CD8-positive, alpha-beta memory T cell (primary cell): ENCODE measurements at regions not wholly inside any gene's neighbourhood (a gene's known extent, or its start where the extent isn't known, plus 50 kb on each side); places are given as distances from the start of the nearest gene placed in this dataset.

Experiments
- CTCF ChIA-PET: fragments of 350-600 bp; sonication (Branson Sonifier 250); formaldehyde crosslinking; loops from one replicate; lab custom pipeline; 2021; ENCODE audit warnings: antibody characterized with exemption; lab: Charles Lee
- POLR2A ChIA-PET: fragments of 350-600 bp; sonication (Branson Sonifier 250); formaldehyde crosslinking; loops from one replicate; lab custom pipeline; 2021; ENCODE audit warnings: antibody characterized with exemption; lab: Charles Lee
- DNase-seq, 5 donors: peaks; one replicate each; pipeline versions ENCODE4 v3.0.0 to v3.0.0-alpha.2; 2020 to 2022; ENCODE audit warnings: mixed read lengths in 1 of 5
- H3K27ac ChIP-seq: one replicate; pipeline ENCODE4 v1.7.0; 2013; ENCODE audit warnings: low read depth, mild to moderate bottlenecking, low read length, moderate library complexity
- H3K27me3 ChIP-seq: 2 replicates; pipeline ENCODE4 v1.7.0; 2013; ENCODE audit warnings: low read length, mild to moderate bottlenecking; ENCODE audit not compliant: insufficient read depth, poor library complexity, severe bottlenecking
- H3K36me3 ChIP-seq: 2 replicates; pipeline ENCODE4 v1.7.0; 2013; ENCODE audit warnings: mild to moderate bottlenecking, low read length, moderate library complexity; ENCODE audit not compliant: insufficient read depth
- H3K4me1 ChIP-seq: 2 replicates; pipeline ENCODE4 v1.7.0; 2013; ENCODE audit warnings: mild to moderate bottlenecking, low read length, moderate library complexity; ENCODE audit not compliant: insufficient read depth
- H3K4me3 ChIP-seq: 2 replicates; pipeline ENCODE4 v1.7.0; 2013; ENCODE audit warnings: mild to moderate bottlenecking, low read length
- H3K9me3 ChIP-seq: 2 replicates; pipeline ENCODE4 v1.7.0; 2013; ENCODE audit warnings: mild to moderate bottlenecking, low read length
- H3K27ac Mint-ChIP-seq, 8 donors: one replicate each; pipeline ENCODE4 v1.8.0; 2020 to 2021; ENCODE audit warnings: mixed read lengths in 8 of 8, mild to moderate bottlenecking in 6 of 8, inconsistent platforms in 3 of 8, moderate library complexity in 3 of 8
- H3K27me3 Mint-ChIP-seq, 2 donors: one replicate each; pipeline ENCODE4 v1.8.0; 2020 to 2021; ENCODE audit warnings: mixed read lengths in 2 of 2, mild to moderate bottlenecking in 1 of 2, moderate library complexity in 1 of 2
- H3K36me3 Mint-ChIP-seq, 3 donors: one replicate each; pipeline ENCODE4 v1.8.0; 2020 to 2021; ENCODE audit warnings: mixed read lengths in 3 of 3, inconsistent platforms in 1 of 3, mild to moderate bottlenecking in 1 of 3
- H3K4me1 Mint-ChIP-seq, 3 donors: one replicate each; pipeline ENCODE4 v1.8.0; 2020 to 2021; ENCODE audit warnings: mixed read lengths in 3 of 3, inconsistent platforms in 1 of 3, mild to moderate bottlenecking in 1 of 3
- H3K4me3 Mint-ChIP-seq, 7 donors: one replicate each; pipeline ENCODE4 v1.8.0; 2020 to 2021; ENCODE audit warnings: mixed read lengths in 7 of 7, mild to moderate bottlenecking in 6 of 7, moderate library complexity in 4 of 7, inconsistent platforms in 2 of 7
- H3K9me3 Mint-ChIP-seq, 5 donors: one replicate each; pipeline ENCODE4 v1.8.0; 2020 to 2022; ENCODE audit warnings: mixed read lengths in 5 of 5, mild to moderate bottlenecking in 3 of 5, moderate library complexity in 2 of 5, inconsistent platforms in 1 of 5

- Histone ChIP-seq H3K4me1 (peaks cover 50% of the 10 kb centered on the region), H3K4me3 (no peak overlapping the region), H3K27ac (no peak overlapping the region), H3K27me3 (no peaks in the 10 kb centered on the region), H3K36me3 (no peaks in the 10 kb centered on the region), H3K9me3 (no peaks in the 10 kb centered on the region)
- no peaks in the 10 kb centered on the region for H3K27me3 Mint-ChIP-seq
- H3K27ac Mint-ChIP-seq = peak overlapping the region in 3 of 8 donors; percentile 20 to 73 (median 70)
- CTCF ChIA-PET = no interaction called here
- peaks cover 43 to 61% (median 47%) of the 10 kb centered on the region in 3 donors for H3K4me1 Mint-ChIP-seq
- POLR2A ChIA-PET = no interaction called here
- H3K9me3 Mint-ChIP-seq = no peaks in the 10 kb centered on the region
- no peak overlapping the region for H3K4me3 Mint-ChIP-seq
- H3K36me3 Mint-ChIP-seq = no peaks in the 10 kb centered on the region
- DNase-seq = no peak
Measured at GRCh38 chr2:30331869-30332268, 100.5 kb downstream of the LBH start.

GRCh38 chr2:30332791-30333453 lies 101.6 kb downstream of the LBH start:
- Histone ChIP-seq H3K4me1 (peaks cover 60% of the 10 kb centered on the region), H3K4me3 (no peak overlapping the region), H3K27me3 (no peaks in the 10 kb centered on the region), H3K9me3 (no peaks in the 10 kb centered on the region), H3K36me3 (no peaks in the 10 kb centered on the region), H3K27ac (no peak overlapping the region)
- no peaks in the 10 kb centered on the region for H3K36me3 Mint-ChIP-seq
- CTCF ChIA-PET = interaction anchor here (1.0 to 3.9 kb wide), 7 partner anchors 11 to 373 kb away, joined by 4 to 13 read pairs (median 8); partner anchors contain the start of gene LBH
- no peaks in the 10 kb centered on the region for H3K27me3 Mint-ChIP-seq
- H3K27ac Mint-ChIP-seq = peak overlapping the region; percentile 92 to 99 (median 97)
- peaks cover 53 to 71% (median 57%) of the 10 kb centered on the region in 3 donors for H3K4me1 Mint-ChIP-seq
- peak overlapping the region in 5 of 7 donors; percentile 9 to 68 (median 32) for H3K4me3 Mint-ChIP-seq
- DNase-seq = peak in 1 of 5 donors; percentile 17
- POLR2A ChIA-PET = interaction anchor here (5.1 kb wide), 1 partner anchor 101 kb away, joined by 40 read pairs; the partner anchor contains the start of gene LBH
- H3K9me3 Mint-ChIP-seq = no peaks in the 10 kb centered on the region

- Histone ChIP-seq H3K4me3 (peak overlapping the region; percentile 25), H3K27me3 (no peaks in the 10 kb centered on the region), H3K9me3 (no peaks in the 10 kb centered on the region), H3K27ac (no peak overlapping the region), H3K4me1 (peaks cover 71% of the 10 kb centered on the region), H3K36me3 (no peaks in the 10 kb centered on the region)
- peaks cover 66 to 84% (median 75%) of the 10 kb centered on the region in 3 donors for H3K4me1 Mint-ChIP-seq
- H3K9me3 Mint-ChIP-seq = peaks cover 0 to 2% (median 0%) of the 10 kb centered on the region in 5 donors
- peak in 1 of 5 donors; percentile 25 for DNase-seq
- no peaks in the 10 kb centered on the region for H3K27me3 Mint-ChIP-seq
- ChIA-PET CTCF (interaction anchor here (0.7 to 4.3 kb wide), 27 partner anchors 10 to 376 kb away, joined by 3 to 21 read pairs (median 5); partner anchors contain the start of gene LBH), POLR2A (interaction anchor here (0.8 to 5.1 kb wide), 4 partner anchors 69 to 112 kb away, joined by 3 to 40 read pairs (median 4); partner anchors contain the start of genes LBH and LCLAT1)
- peak overlapping the region; percentile 17 to 91 (median 84) for H3K4me3 Mint-ChIP-seq
- H3K27ac Mint-ChIP-seq = peak overlapping the region; percentile 92 to 99 (median 97)
- H3K36me3 Mint-ChIP-seq = peaks cover 0 to 2% (median 0%) of the 10 kb centered on the region in 3 donors
Measured at GRCh38 chr2:30334762-30335363, 103.5 kb downstream of the LBH start.

GRCh38 chr2:30336084-30336483 lies 104.8 kb downstream of the LBH start:
- no peak for DNase-seq
- Mint-ChIP-seq H3K9me3 (peaks cover 0 to 2% (median 0%) of the 10 kb centered on the region in 5 donors), H3K36me3 (peaks cover 0 to 2% (median 0%) of the 10 kb centered on the region in 3 donors), H3K27me3 (no peaks in the 10 kb centered on the region), H3K4me1 (peaks cover 66 to 79% (median 76%) of the 10 kb centered on the region in 3 donors), H3K4me3 (peak overlapping the region; percentile 44 to 91 (median 85)), H3K27ac (peak overlapping the region; percentile 92 to 100 (median 97))
- Histone ChIP-seq H3K27ac (peak overlapping the region; percentile 55), H3K4me1 (peaks cover 71% of the 10 kb centered on the region), H3K27me3 (no peaks in the 10 kb centered on the region), H3K4me3 (peak overlapping the region; percentile 40), H3K9me3 (no peaks in the 10 kb centered on the region), H3K36me3 (no peaks in the 10 kb centered on the region)
- ChIA-PET CTCF (interaction anchor here (0.8 to 4.3 kb wide), 9 partner anchors 9 to 375 kb away, joined by 3 to 21 read pairs (median 4); no protein-coding TSS in a partner anchor), POLR2A (interaction anchor here (5.1 kb wide), 1 partner anchor 104 kb away, joined by 40 read pairs; the partner anchor contains the start of gene LBH)

DNA sequence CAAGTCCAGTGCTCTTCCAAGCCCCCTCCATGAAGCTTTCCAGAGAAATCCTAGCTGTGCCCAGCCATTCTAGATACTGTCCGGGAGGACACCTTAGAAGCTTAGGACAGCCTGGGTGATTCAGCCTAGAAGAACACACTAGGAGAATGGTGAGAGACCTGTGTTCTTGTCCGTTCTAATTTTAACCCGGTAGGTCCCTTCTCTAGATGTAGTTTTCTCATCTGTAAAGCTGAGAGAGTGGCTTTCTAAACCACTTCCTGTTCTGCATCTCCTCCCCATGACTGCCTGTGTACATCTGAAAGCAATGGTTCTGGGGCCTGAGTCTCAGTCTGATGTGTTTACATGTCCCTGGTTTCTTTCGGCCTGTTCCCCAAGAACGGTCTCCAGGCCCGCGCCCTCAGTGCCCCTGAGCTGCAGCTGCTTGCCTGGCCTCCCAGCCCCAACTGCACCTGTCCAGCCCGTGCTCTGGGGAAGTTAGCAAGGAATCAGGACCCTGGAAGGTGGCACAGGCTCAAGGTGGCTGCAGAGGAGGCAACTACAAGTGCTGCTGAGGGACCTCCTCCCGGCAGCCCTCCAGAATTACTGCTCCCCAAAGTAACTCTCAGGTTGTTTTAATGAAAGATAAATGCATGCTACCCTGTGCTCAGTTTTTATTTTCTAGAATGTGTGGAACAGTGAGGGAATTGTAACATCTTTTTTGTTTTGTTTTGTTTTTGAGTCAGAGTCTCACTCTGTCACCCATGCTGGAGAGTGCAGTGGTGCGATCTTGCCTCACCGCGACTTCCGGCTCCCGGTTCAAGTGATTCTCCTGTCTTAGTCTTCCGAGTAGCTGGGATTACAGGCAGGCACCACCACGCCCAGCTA lies 105.9 kb downstream of the LBH start:
- POLR2A ChIA-PET = interaction anchor here (0.6 to 5.1 kb wide), 8 partner anchors 71 to 1830 kb away, joined by 3 to 40 read pairs (median 4); partner anchors contain the start of genes LBH and LCLAT1
- H3K9me3 ChIP-seq = no peaks in the 10 kb centered on the region
- DNase-seq = peak in 4 of 5 donors; percentile 24 to 70 (median 58)
- peaks cover 67% of the 10 kb centered on the region for H3K4me1 ChIP-seq
- H3K36me3 Mint-ChIP-seq = peaks cover 0 to 8% (median 5%) of the 10 kb centered on the region in 3 donors
- H3K27ac ChIP-seq = peak overlapping the region; percentile 55
- H3K4me3 Mint-ChIP-seq = peak overlapping the region; percentile 44 to 91 (median 85)
- no peaks in the 10 kb centered on the region for H3K27me3 ChIP-seq
- H3K36me3 ChIP-seq = no peaks in the 10 kb centered on the region
- H3K27ac Mint-ChIP-seq = peak overlapping the region; percentile 92 to 100 (median 97)
- H3K9me3 Mint-ChIP-seq = peaks cover 0 to 3% (median 0%) of the 10 kb centered on the region in 5 donors
- CTCF ChIA-PET = interaction anchor here (0.9 to 4.3 kb wide), 11 partner anchors 8 to 374 kb away, joined by 3 to 21 read pairs (median 4); no protein-coding TSS in a partner anchor
- peaks cover 66 to 75% (median 70%) of the 10 kb centered on the region in 3 donors for H3K4me1 Mint-ChIP-seq
- no peaks in the 10 kb centered on the region for H3K27me3 Mint-ChIP-seq
- H3K4me3 ChIP-seq = peak overlapping the region; percentile 40

DNA sequence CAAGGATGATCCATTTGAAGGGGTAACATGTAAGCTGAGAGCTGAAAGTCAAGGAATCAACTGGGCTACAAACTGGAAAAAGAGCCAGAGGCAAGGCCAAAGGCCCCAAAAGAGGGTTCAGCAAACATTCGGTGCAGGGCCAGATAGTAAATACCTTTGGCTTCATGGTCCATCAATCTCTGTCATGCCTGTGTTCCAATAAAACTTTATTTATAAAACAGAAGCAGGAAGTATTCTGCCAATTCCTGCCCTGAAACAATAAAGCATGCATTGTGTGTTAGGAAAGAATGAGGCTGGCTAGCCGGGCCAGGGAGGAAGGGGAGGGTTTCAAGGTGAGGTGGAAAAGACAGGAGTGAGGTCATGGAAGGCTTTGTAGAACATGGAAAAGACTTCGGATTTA lies 107.1 kb downstream of the LBH start:
- peak overlapping the region in 1 of 7 donors; percentile 18 for H3K4me3 Mint-ChIP-seq
- POLR2A ChIA-PET = no interaction called here
- no peak for DNase-seq

GRCh38 chr2:30339071-30339470 lies 107.7 kb downstream of the LBH start:
- no peaks in the 10 kb centered on the region for H3K9me3 ChIP-seq
- H3K9me3 Mint-ChIP-seq = peaks cover 0 to 8% (median 5%) of the 10 kb centered on the region in 5 donors
- no peak overlapping the region for H3K27ac ChIP-seq
- ChIA-PET POLR2A (no interaction called here), CTCF (no interaction called here)
- no peak overlapping the region for H3K4me3 ChIP-seq
- H3K4me1 ChIP-seq = peaks cover 48% of the 10 kb centered on the region
- peaks cover 51 to 57% (median 52%) of the 10 kb centered on the region in 3 donors for H3K4me1 Mint-ChIP-seq
- H3K27ac Mint-ChIP-seq = peak overlapping the region; percentile 23 to 97 (median 84)
- no peak for DNase-seq
- no peaks in the 10 kb centered on the region for H3K27me3 ChIP-seq
- no peaks in the 10 kb centered on the region for H3K36me3 ChIP-seq
- H3K27me3 Mint-ChIP-seq = no peaks in the 10 kb centered on the region
- peak overlapping the region in 1 of 7 donors; percentile 18 for H3K4me3 Mint-ChIP-seq
- H3K36me3 Mint-ChIP-seq = peaks cover 0 to 15% (median 6%) of the 10 kb centered on the region in 3 donors

More for the DNA sequence above, 107.1 kb downstream of the LBH start:
- peak overlapping the region; percentile 92 to 99 (median 97) for H3K27ac Mint-ChIP-seq
- no peak overlapping the region for H3K27ac ChIP-seq
- CTCF ChIA-PET = interaction anchor here (2.0 kb wide), 1 partner anchor 100 kb away, joined by 7 read pairs; no protein-coding TSS in a partner anchor
- H3K36me3 ChIP-seq = no peaks in the 10 kb centered on the region
- no peaks in the 10 kb centered on the region for H3K9me3 ChIP-seq
- H3K4me1 Mint-ChIP-seq = peaks cover 57 to 63% (median 58%) of the 10 kb centered on the region in 3 donors
- H3K9me3 Mint-ChIP-seq = peaks cover 0 to 8% (median 4%) of the 10 kb centered on the region in 5 donors
- H3K27me3 ChIP-seq = no peaks in the 10 kb centered on the region
- peaks cover 54% of the 10 kb centered on the region for H3K4me1 ChIP-seq
- peaks cover 0 to 15% (median 6%) of the 10 kb centered on the region in 3 donors for H3K36me3 Mint-ChIP-seq
- no peak overlapping the region for H3K4me3 ChIP-seq
- H3K27me3 Mint-ChIP-seq = no peaks in the 10 kb centered on the region
